IMR-90 (cell line): ENCODE measurements at regions not wholly inside any gene's neighbourhood (a gene's known extent, or its start where the extent isn't known, plus 50 kb on each side); places are given as distances from the start of the nearest gene placed in this dataset.

ENCODE experiments used
- ATAC-seq: fragments of 200-7000 bp; cut with Tn5 transposase; 2 replicates; pipeline ENCODE4 v1.9.1; 2020; ENCODE audit warnings: low read depth, mild to moderate bottlenecking, moderate library complexity
- BruUV-seq: library from RNA; stranded (reverse); fragments of 400-500 nt; replicated peaks from 2 replicates; lab custom pipeline; 2021; lab: Mats Ljungman, UMichigan
- CTCF ChIA-PET: fragments of 300-600 bp; formaldehyde crosslinking; extraction: SDS; loops from one replicate; lab custom pipeline; 2021; ENCODE audit warnings: antibody characterized with exemption; lab: Yijun Ruan, JAX
- POLR2A ChIA-PET: fragments of 300-600 bp; sonication (Branson Sonifier 250); formaldehyde crosslinking; loops from one replicate; lab custom pipeline; 2022; ENCODE audit warnings: antibody characterized with exemption; ENCODE audit not compliant: unreplicated experiment; lab: Charles Lee
- DNase-seq: peaks from one replicate; pipeline ENCODE4 v3.0.0; 2013
- H2AFZ ChIP-seq: replicated peaks from 2 replicates; pipeline ENCODE3; 2013; ENCODE audit warnings: low read length, mild to moderate bottlenecking; ENCODE audit not compliant: poor library complexity
- H2AK5ac ChIP-seq: 2 replicates; pipeline ENCODE4 v1.6.1; 2013; ENCODE audit warnings: low read depth, low read length, inconsistent platforms
- H2AK9ac ChIP-seq: replicated peaks from 2 replicates; pipeline ENCODE3; 2013; ENCODE audit warnings: mild to moderate bottlenecking, low read depth, low read length, moderate library complexity; ENCODE audit not compliant: poor library complexity
- H2BK120ac ChIP-seq: 2 replicates; pipeline ENCODE4 v1.6.1; 2013; ENCODE audit warnings: low read depth, low read length, inconsistent platforms
- H2BK15ac ChIP-seq: 3 replicates; pipeline ENCODE4 v1.6.1; 2013; ENCODE audit warnings: low read depth, low read length, inconsistent platforms
- H2BK20ac ChIP-seq: 2 replicates; pipeline ENCODE4 v1.6.1; 2013; ENCODE audit warnings: low read depth, mild to moderate bottlenecking, inconsistent platforms, low read length, moderate library complexity
- H2BK5ac ChIP-seq: 2 replicates; pipeline ENCODE4 v1.6.1; 2013; ENCODE audit warnings: mild to moderate bottlenecking, low read depth, low read length, inconsistent platforms; ENCODE audit not compliant: poor library complexity, severe bottlenecking
- H3K14ac ChIP-seq: replicated peaks from 2 replicates; pipeline ENCODE4 v1.6.1; 2013; ENCODE audit warnings: low read depth, low read length, inconsistent platforms
- H3K18ac ChIP-seq: 2 replicates; pipeline ENCODE4 v1.6.1; 2013; ENCODE audit warnings: low read depth, low read length, control low read depth
- H3K23ac ChIP-seq: 2 replicates; pipeline ENCODE4 v1.6.1; 2013; ENCODE audit warnings: low read depth, low read length, inconsistent platforms
- H3K27ac ChIP-seq: 2 replicates; pipeline ENCODE4 v1.5.1; 2013; ENCODE audit warnings: mild to moderate bottlenecking, control low read depth, low read length; ENCODE audit not compliant: insufficient read depth
- H3K27me3 ChIP-seq: 2 replicates; pipeline ENCODE4 v1.6.1; 2013; ENCODE audit warnings: low read length; ENCODE audit not compliant: control insufficient read depth, insufficient read depth
- H3K36me3 ChIP-seq: 2 replicates; pipeline ENCODE4 v1.6.1; 2013; ENCODE audit warnings: low read length, mixed read lengths; ENCODE audit not compliant: control insufficient read depth, insufficient read depth
- H3K4ac ChIP-seq: 2 replicates; pipeline ENCODE4 v1.6.1; 2013; ENCODE audit warnings: low read depth, low read length, inconsistent platforms
- H3K4me1 ChIP-seq: 2 replicates; pipeline ENCODE4 v1.6.1; 2013; ENCODE audit warnings: low read length, mixed read lengths; ENCODE audit not compliant: control insufficient read depth, insufficient read depth
- H3K4me2 ChIP-seq: 2 replicates; pipeline ENCODE4 v1.6.1; 2013; ENCODE audit warnings: low read depth, mild to moderate bottlenecking, control low read depth, low read length, moderate library complexity
- H3K4me3 ChIP-seq: 2 replicates; pipeline ENCODE4 v1.5.1; 2013; ENCODE audit warnings: low read depth, mild to moderate bottlenecking, control low read depth, low read length, moderate library complexity; ENCODE audit not compliant: insufficient read depth
- H3K56ac ChIP-seq: 2 replicates; pipeline ENCODE4 v1.6.1; 2013; ENCODE audit warnings: low read length, inconsistent platforms; ENCODE audit not compliant: insufficient read depth; ENCODE audit errors: extremely low read depth
- H3K79me1 ChIP-seq, 2 experiments: 2 replicates each; pipeline ENCODE4 v1.6.1; 2013; ENCODE audit warnings: low read length in 2 of 2, inconsistent platforms in 1 of 2, low read depth in 1 of 2
- H3K9ac ChIP-seq: 2 replicates; pipeline ENCODE4 v1.6.1; 2013; ENCODE audit warnings: low read depth, low read length, control low read depth
- H3K9me1 ChIP-seq: 2 replicates; pipeline ENCODE4 v1.6.1; 2013; ENCODE audit warnings: low read length, inconsistent platforms; ENCODE audit not compliant: insufficient read depth
- H3K9me3 ChIP-seq: 2 replicates; pipeline ENCODE4 v1.6.1; 2013; ENCODE audit warnings: low read length; ENCODE audit not compliant: control insufficient read depth, insufficient read depth
- H4K20me1 ChIP-seq: 2 replicates; pipeline ENCODE4 v1.6.1; 2013; ENCODE audit warnings: low read length, inconsistent platforms; ENCODE audit not compliant: insufficient read depth
- H4K5ac ChIP-seq: 2 replicates; pipeline ENCODE4 v1.6.1; 2013; ENCODE audit warnings: mild to moderate bottlenecking, low read depth, low read length, control low read depth
- H4K8ac ChIP-seq, 2 experiments: 2 replicates each; pipeline ENCODE4 v1.6.1; 2013; ENCODE audit warnings: low read depth in 2 of 2, low read length in 2 of 2, control low read depth in 1 of 2, inconsistent platforms in 1 of 2
- H4K91ac ChIP-seq: 2 replicates; pipeline ENCODE4 v1.6.1; 2013; ENCODE audit warnings: low read depth, low read length, inconsistent platforms; ENCODE audit not compliant: insufficient read depth
- BHLHE40 ChIP-seq: fragments of 150-350 bp; IDR thresholded peaks from 2 replicates; pipeline ENCODE4 v1.6.1; 2016; ENCODE audit warnings: mild to moderate bottlenecking, low read depth, low read length
- CHD1 ChIP-seq: IDR thresholded peaks from 2 replicates; pipeline ENCODE4 v1.6.1; 2012; ENCODE audit warnings: low read depth, low read length, improper control_type of control experiment
- FOS ChIP-seq: fragments of 150-350 bp; IDR thresholded peaks from 2 replicates; pipeline ENCODE4 v1.6.1; 2016; ENCODE audit warnings: low read depth, low read length
- MAFK ChIP-seq: IDR thresholded peaks from 2 replicates; pipeline ENCODE4 v1.6.1; 2012; ENCODE audit warnings: low read depth, low read length, improper control_type of control experiment
- MAZ ChIP-seq: IDR thresholded peaks from 2 replicates; pipeline ENCODE4 v1.6.1; 2012; ENCODE audit warnings: low read depth, mild to moderate bottlenecking, low read length, improper control_type of control experiment, moderate library complexity, borderline replicate concordance
- POLR2A ChIP-seq: IDR thresholded peaks from 2 replicates; pipeline ENCODE4 v1.6.1; 2012; ENCODE audit warnings: mild to moderate bottlenecking, low read depth, low read length
- RAD21 ChIP-seq: IDR thresholded peaks from 2 replicates; pipeline ENCODE4 v1.6.1; 2012; ENCODE audit warnings: low read length, improper control_type of control experiment
- USF2 ChIP-seq: fragments of 150-350 bp; IDR thresholded peaks from 2 replicates; pipeline ENCODE4 v1.6.1; 2017; ENCODE audit warnings: mild to moderate bottlenecking, antibody characterized with exemption, low read length, low read depth
- WGBS, 2 experiments: methylation state at CpG; one replicate each; pipeline versions ENCODE4 v1.1.5 to v1.1.7; 2013; ENCODE audit warnings: missing lambda C conversion rate in 2 of 2; ENCODE audit not compliant: insufficient read length in 1 of 2; ENCODE audit errors: extremely low coverage in 2 of 2; 5-methylcytosine and 5-hydroxymethylcytosine counted together
- dilution Hi-C: fragments of 300-500 bp; cut with HindIII; formaldehyde crosslinking; loops from one replicate; pipeline ENCODE4 v1.14.3; 2018; ENCODE audit warnings: low sequenced_read_pairs; ENCODE audit not compliant: unreplicated experiment
- in situ Hi-C: fragments of 300-500 bp; cut with MboI; formaldehyde crosslinking; loops from 3 replicates; pipeline ENCODE4 v1.14.3; 2019; ENCODE audit warnings: low sequenced_read_pairs, inconsistent platforms, mixed read lengths
- intact Hi-C: fragments of 100-400 bp; cut with micrococcal nuclease; formaldehyde crosslinking; loops from 2 replicates; pipeline ENCODE4 v1.10.0; 2022

- in situ Hi-C loops (no loop called here), dilution Hi-C loops (no loop called here), intact Hi-C loops (no loop called here)
- Histone ChIP-seq H3K4ac (no peak overlapping the region), H3K4me3 (no peak overlapping the region), H3K79me1 (no peaks in the 10 kb centered on the region), H3K4me2 (no peak overlapping the region), H3K18ac (no peak overlapping the region), H4K5ac (no peak overlapping the region), H3K9me3 (peaks cover 4% of the 10 kb centered on the region; the same call in 1 of the 2 replicates), H4K91ac (no peak overlapping the region), H3K27me3 (no peaks in the 10 kb centered on the region), H3K4me1 (no peaks in the 10 kb centered on the region), H2BK15ac (no peak overlapping the region), H3K14ac (no peak overlapping the region), H2BK5ac (no peak overlapping the region), H2AFZ (no peak overlapping the region), H4K20me1 (no peaks in the 10 kb centered on the region), H3K56ac (no peak overlapping the region), H2AK5ac (no peak overlapping the region), H3K9ac (no peak overlapping the region), H4K8ac (no peak overlapping the region), H3K9me1 (no peaks in the 10 kb centered on the region), H2BK20ac (no peak overlapping the region), H2BK120ac (no peak overlapping the region), H3K27ac (no peak overlapping the region), H3K23ac (no peak overlapping the region), H2AK9ac (no peak overlapping the region), H3K36me3 (no peaks in the 10 kb centered on the region)
- CTCF ChIA-PET = no interaction called here
- BruUV-seq = no TSS peak
- no peak for DNase-seq
- TF ChIP-seq BHLHE40 = no peak
- TF ChIP-seq POLR2A = no peak
- no peak for TF ChIP-seq CHD1
- no peak for TF ChIP-seq FOS
- no peak for TF ChIP-seq USF2
- TF ChIP-seq RAD21 = no peak
- no peak for TF ChIP-seq MAZ
- no peak for TF ChIP-seq MAFK
- POLR2A ChIA-PET = no interaction called here
- ATAC-seq = no peak
- 0% methylated on average over 1 of the region's 2 CpGs; no CpG with 5 or more reads in 1 of the 2 experiments for WGBS, 2 experiments
Measured at GRCh38 chr2:104344985-104345384, 508.9 kb upstream of the POU3F3 start.
